HG03280 (cell line): ENCODE measurements at regions not wholly inside any gene's neighbourhood (a gene's known extent, or its start where the extent isn't known, plus 50 kb on each side); places are given as distances from the start of the nearest gene placed in this dataset.

ENCODE experiments used
- ATAC-seq: cut with Tn5 transposase; IDR thresholded peaks from one replicate; pipeline ENCODE4 v1.9.1; 2021; ENCODE audit warnings: mild to moderate bottlenecking, moderate library complexity; ENCODE audit not compliant: unreplicated experiment

GRCh38 chr12:123100882-123101281 lies 50.0 kb downstream of the PITPNM2 start:
- ATAC-seq: no peak

- ATAC-seq: no peak
Observed at GRCh38 chr12:123100450-123100849, 50.4 kb downstream of the PITPNM2 start.

GRCh38 chr12:123099560-123100192 lies 51.2 kb downstream of the PITPNM2 start:
- ATAC-seq: no peak

GRCh38 chr12:123098780-123099179 lies 52.1 kb downstream of the PITPNM2 start:
- ATAC-seq: no peak

GRCh38 chr12:123097561-123098084 lies 53.3 kb downstream of the PITPNM2 start:
- no peak for ATAC-seq

- no peak for ATAC-seq
Observed at GRCh38 chr12:123096741-123097140, 54.1 kb downstream of the PITPNM2 start.

- ATAC-seq: no peak
Observed at GRCh38 chr12:123096182-123096581, 54.7 kb downstream of the PITPNM2 start.

- no peak for ATAC-seq
Observed at GRCh38 chr12:123095078-123095881, 55.6 kb downstream of the PITPNM2 start.

- no peak for ATAC-seq
Observed at GRCh38 chr12:123094349-123095077, 56.4 kb downstream of the PITPNM2 start.

- ATAC-seq: no peak
Observed at GRCh38 chr12:123092866-123093265, 58.0 kb downstream of the PITPNM2 start.

GRCh38 chr12:123091230-123092150 lies 59.4 kb downstream of the PITPNM2 start:
- ATAC-seq: no peak

- no peak for ATAC-seq
Observed at GRCh38 chr12:123089631-123090353, 61.1 kb downstream of the PITPNM2 start.

GRCh38 chr12:123089140-123089539 lies 61.8 kb downstream of the PITPNM2 start:
- no peak for ATAC-seq

- no peak for ATAC-seq
Observed at GRCh38 chr12:123085730-123086487, 65.0 kb downstream of the PITPNM2 start.

- no peak for ATAC-seq
Observed at GRCh38 chr12:123085066-123085465, 65.8 kb downstream of the PITPNM2 start.

GRCh38 chr12:123083661-123084571 lies 67.0 kb downstream of the PITPNM2 start:
- ATAC-seq: peak; percentile 49

- ATAC-seq: no peak
Observed at GRCh38 chr12:123080634-123081033, 70.3 kb downstream of the PITPNM2 start.

- no peak for ATAC-seq
Observed at GRCh38 chr12:123078531-123079155, 72.2 kb downstream of the PITPNM2 start.
